Amygdala (tissue), 56 donors: ENCODE measurements at regions not wholly inside any gene's neighbourhood (a gene's known extent, or its start where the extent isn't known, plus 50 kb on each side); places are given as distances from the start of the nearest gene placed in this dataset.
"Not testable (repeated sequence)": the region's sequence is repeated elsewhere in the genome, so short reads cannot be mapped to it uniquely, and the experiment has no call there.

Source experiments
- DNase-seq, 56 donors: peaks; one replicate each; lab custom pipeline; 2025; lab: John Stamatoyannopoulos, UW

DNA sequence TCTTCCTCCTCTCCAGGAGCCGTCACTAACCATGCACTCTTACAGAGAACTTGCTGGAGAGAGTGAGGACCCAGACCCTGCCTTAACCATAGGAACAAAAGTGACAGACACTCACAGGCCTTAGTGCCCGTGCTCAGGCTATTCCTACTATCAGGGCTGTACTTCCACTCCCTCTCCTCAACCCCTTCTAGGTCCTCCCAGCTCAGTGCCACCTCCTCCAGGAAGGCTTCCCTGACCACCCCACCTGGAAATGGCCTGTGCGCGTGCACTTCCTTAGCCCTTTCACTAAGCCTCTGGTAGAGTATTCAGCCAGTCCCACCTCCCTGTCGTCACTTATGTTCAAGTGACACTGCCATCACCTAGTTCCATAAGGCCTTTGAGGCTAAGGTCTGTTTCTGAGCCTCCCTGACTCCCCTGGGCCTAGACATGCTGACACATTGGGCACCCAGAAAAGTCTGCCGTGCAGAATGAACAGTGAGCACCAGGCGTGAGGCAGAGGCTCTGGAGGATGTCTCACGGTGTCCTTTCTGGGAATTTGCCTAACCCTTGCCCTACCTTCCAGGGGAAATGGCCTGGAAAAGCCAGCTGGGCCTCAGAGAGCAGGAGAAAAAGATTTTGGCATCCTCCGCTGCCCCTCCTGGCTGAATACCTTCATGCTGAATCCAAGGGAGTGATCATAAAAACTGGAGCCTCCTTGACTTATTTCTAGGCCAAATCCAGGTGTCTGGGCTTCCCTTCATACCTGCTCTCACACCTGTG, 108.6 kb upstream of the SMAD3 start:
- no peak for DNase-seq

DNA sequence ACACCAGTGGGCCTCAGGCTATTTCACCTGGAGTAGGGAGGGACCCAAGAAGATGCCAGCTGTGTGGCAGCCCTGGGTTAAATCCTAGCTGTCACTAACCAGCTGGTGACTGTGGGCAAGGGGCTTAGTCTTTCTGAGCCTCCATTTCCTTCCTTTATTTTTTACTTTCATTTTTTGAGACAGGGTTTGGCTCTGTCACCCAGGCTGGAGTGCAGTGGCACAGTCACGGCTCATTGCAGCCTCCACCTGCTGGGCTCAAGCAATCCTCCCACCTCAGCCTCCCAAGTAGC, 108.0 kb upstream of the SMAD3 start:
- no peak for DNase-seq

DNA sequence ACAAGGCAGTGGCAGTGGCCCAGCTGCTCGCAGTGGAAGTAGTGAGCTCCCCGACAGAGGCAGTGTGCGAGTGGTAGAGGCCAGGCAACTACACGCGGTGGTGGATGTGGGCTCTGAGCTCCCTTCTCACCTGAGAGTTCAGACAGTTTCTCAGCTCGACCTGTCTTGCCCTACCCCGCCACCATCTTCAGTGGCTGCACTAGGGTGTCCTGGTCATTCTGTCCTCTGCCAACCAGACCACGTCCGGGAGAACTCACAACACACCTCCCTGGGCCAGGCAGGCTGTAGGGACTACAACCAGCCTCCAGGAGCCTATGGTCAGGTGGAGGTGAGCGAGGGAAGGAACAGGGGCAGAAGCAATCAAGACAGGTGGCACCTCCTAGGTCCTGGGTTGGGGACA, 106.3 kb upstream of the SMAD3 start:
- no peak for DNase-seq

DNA sequence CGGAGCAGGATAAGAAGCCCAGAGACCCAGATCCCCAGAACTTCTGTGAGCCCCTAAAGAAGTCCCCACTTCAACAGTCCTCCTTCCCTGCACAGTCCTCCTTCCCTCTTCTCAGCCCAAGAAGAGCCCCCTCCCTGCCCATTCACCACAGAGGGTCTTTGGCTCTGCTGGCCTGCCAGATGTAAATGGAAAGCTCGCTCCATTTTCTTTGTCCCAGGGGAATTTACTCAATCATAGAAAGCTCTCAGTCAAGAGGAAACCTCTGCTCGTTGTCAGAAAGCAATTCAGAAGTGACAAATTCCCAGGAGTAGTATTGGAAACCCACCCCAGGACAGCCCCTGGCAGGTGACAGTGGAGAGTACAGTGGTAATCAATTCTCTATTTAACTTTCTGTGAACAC, 105.5 kb upstream of the SMAD3 start:
- DNase-seq, result no peak

DNA sequence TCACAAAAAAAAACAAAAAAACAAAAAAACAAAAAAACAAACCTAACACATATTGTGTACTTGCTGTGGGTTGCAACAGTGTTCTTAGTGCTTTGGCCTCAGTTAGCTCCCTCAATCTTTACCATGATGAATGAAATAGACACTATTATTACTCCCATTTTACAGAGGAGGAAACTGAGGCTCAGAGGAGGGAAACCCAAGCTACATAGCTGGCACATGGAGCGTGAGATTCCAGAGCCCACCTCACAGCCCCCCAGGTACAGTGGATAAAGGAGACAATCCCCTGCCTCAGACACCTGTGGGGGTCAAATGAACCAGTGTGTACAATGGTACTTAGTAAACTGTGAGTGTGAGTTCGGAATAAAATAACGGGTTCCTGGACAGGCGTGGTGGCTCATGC, 104.9 kb upstream of the SMAD3 start:
- no peak for DNase-seq

DNA sequence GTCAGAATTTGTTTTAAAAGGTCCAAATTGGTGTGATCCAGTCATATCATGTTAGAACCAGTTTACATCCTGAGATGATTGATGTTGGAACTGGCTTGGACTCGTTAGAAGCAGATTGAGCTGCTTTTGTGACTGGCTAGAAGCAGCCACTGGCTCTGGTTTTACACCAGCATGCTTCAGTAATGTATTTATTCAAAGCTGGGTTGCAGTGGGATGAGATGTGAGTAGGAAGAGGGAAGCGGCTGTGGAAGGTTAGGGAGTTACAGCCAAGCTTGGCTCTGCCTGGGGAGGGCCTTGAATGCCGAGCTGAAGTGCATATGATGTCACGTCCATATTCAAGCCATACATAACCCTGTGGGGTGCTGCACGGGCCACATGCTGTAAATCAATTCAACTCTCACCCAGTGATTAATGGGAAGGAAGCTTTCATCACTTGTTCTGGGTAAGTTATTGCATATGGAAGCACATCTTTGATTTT, 104.0 kb upstream of the SMAD3 start:
- DNase-seq, result no peak

DNA sequence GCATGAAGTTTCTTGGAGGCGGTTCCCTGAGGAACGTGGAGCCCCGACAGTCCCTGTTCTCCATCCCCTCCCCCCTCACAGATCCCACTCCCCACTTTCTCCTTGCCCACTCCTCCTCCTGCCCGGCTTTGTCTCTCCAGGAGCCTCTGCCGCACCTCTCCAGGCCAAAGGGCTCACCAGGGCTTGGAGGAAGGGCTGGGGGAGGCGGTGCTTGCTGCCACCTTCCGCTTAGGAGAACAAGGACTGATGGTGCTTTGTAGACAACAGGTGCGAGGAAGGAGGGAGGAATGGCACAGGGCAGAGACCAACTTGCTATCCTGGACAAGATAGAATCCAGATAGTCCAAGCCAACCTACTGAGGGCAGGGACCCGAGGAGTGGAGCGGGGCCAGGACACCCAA, 103.5 kb upstream of the SMAD3 start:
- no peak for DNase-seq

DNA sequence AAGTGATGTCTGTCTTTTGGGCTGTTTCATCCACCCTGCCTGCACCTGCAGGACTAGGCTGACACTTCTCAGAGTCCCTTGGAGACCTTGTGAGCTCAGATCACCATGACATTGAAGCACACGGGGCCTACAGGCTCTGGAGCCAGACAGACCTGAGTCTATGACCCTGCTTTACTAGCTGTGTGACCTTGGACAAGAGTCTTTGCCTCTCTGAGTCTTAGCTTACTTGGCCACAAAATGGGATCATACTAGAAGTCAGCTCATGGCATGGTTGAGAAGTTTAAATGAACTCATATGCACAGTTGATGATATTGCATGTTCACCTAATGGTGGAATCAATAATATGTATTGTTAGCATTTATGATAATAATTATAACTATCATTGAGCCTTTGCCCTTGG, 102.9 kb upstream of the SMAD3 start:
- no peak for DNase-seq

DNA sequence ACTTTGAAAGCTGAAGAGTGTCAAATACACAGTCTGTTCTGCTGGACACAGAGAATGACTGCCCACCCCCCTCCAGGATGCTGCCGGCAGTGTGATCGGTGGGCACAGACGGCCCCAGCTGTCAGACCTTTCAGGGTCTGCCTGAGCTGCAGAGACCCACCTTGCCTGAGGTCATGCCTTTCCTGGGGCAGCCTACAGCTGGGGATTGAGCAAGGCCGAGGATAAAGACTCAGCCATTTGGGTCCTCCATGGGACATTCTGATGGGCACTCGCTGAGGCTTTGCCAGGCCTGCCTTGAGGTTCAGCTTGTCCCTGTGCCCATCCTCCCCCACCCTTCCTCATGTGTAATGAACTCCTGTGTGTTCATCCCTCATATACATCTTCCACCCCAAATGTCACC, 102.3 kb upstream of the SMAD3 start:
- DNase-seq, result no peak

DNA sequence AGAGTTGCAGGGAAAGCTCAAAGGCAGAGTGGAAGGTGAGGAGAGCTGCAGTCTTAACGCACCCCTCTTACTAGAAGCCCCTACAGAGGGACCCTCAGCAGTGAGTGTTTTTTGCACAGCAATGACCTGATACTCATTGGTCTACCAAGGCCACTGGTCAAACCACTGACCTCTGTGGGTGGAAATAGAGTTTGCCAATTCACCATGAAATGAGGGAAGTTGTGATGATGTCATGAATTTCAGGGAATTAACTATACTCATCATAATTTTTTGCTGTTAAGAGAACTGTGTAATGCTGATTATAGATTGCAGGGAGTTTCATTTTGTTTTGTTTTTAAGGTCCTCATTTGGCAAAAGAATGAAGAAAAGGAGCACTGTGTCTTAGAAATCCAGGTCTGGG, 101.7 kb upstream of the SMAD3 start:
- DNase-seq, result no peak

DNA sequence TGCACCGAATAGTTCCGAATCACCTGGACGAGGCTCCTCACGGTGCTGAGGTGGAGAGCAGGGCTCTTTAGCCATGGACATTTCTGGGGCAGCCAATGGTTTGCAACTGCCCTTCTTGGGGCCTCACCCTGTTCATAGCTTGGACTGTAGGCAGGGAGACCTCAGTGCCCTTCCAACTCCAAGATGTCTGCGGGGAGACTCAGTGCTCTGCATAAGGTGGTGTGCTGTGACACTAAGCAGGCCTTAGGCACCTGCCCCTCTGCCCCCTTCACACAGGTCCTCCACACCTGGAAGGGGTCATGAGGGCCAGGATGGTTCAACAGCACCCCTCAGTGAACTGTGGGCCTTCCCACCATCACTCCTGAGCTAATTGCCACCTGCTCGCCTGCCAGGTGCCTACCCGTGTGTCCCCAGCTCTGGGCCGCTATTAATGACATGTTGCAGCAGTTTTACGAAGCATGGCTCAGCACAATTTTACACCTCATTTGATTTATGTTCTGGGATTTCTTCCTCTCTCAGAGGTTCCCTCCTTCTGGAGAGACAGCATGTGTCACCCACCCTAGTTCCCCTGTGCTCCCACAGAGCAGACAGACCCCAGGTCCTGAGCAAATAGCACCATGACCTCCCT, 101.2 kb upstream of the SMAD3 start:
- DNase-seq, result no peak

DNA sequence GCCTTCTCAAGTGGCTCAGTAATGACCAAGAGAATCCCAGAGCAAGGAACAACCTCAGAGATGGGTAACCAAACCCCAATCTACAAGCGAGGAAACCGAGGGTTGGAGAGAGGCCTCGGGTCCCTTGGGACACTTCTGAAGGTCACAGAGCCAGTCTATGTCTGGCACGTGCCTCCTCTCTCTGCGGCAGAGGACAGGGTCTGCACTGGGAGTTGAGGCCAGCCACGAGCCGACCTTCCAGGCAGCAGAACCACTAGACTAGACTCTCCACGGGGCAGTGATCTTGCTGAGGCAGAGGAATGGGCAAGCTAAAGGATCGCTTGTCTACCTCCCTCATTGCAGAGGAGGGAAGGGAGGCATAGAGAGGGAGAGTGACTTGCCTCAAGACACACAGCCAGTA, 100.6 kb upstream of the SMAD3 start:
- no peak for DNase-seq

DNA sequence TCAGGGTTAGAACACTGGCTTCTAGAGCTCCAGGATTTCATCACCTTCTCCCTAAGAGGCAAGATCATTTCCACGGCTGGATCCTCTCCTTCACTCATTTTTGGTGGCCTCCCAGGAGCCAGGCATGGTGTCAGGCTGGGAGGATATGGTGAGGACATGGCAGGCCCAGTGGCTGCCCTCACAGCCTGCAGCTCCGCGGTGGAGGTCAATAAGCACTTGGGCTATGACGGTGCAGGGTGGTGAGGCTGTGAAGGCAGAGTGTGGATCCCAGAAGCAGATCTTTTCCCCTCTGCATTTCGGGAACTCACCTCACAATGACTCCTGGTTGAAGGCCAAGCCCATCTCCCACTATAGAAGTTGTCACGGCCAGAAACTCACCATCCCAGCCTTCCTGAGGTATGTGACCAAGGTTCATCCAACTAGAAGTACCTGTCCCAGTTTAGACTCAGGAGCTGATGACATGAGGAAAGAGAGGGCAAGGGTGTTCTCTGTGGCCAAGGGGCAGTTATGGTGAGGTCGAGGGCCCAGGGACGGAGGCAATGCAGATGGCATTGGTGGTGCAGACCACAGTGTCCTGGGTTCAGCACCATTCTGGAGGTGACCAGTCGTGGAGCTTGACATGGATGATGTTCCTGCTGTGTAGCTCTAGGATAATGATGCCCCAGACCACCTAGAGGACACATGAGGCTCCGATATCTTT, 100.1 kb upstream of the SMAD3 start:
- no peak for DNase-seq

DNA sequence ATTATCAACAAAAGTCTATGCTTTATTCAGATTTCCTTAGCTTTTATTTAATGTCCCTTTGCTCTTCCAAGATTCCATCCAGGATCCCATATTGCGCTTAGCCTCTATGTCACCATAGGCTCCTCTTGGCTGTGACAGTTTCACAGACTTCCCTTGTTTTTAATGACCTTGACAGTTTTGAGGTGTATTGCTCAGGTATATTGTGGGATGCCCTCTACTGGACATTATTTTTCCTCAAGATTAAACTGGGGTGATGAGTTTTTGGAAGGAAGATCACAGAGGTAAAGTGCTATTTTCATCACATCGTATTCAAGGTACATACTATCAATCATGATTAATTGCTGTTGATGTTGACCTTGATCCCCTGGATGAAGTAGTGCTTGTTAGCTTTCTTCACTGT, 99.1 kb upstream of the SMAD3 start:
- no peak for DNase-seq

DNA sequence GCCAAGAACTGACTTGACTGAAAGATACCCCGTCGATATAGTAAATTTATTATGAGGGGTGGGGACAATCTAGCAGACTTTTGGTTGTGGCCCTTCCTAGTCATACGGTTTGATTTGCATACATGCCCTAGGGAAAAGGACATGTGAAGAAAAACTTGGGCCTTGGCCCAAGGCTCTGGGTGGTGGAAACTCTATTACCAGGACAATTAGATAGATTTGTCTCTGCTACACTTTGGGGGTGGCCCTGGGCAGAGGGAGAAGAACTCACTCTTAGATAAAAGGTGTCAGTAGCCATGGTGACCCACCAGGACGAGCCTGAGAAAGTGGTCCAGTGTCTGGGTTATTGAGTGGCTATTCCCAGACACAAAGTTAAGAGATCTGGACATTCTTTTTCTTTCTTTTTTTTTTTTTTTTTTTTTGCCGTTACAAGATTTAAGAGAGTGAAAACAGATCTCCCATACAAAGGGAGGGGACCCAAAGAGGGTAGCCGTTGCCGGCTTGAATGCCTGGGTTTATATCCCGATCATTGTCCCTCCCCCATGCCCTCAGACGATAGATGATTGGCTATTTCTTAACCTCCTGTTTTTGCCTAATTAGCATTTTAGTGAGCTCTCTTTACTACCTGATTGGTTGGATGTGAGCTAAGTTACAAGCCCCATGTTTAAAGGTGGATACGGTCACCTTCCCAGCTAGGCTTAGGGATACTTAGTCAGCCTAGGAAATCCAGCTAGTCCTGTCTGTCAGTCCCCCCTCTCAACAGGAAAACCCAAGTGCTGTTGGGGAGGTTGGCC, 96.4 kb upstream of the SMAD3 start:
- no peak for DNase-seq

DNA sequence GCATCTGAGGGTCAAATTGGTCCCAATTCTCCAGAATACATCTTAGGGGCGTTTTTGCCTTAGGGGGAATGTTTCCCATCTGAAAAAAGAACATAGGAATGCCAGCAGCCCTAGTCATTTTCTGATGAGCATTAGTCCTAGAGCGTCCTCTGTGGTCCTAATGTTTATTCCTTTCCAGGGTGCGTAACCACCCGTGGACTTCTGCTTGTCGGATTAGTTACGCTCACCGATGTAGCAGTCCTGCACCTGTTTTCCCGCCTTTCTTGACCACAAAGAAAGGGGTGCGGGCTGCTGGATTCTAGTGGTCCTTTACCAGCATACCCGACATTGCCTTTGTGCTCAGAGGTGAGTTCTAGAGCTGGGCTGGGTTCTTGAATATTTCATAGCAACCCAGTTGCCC, 91.3 kb upstream of the SMAD3 start:
- not testable (repeated sequence) for DNase-seq

DNA sequence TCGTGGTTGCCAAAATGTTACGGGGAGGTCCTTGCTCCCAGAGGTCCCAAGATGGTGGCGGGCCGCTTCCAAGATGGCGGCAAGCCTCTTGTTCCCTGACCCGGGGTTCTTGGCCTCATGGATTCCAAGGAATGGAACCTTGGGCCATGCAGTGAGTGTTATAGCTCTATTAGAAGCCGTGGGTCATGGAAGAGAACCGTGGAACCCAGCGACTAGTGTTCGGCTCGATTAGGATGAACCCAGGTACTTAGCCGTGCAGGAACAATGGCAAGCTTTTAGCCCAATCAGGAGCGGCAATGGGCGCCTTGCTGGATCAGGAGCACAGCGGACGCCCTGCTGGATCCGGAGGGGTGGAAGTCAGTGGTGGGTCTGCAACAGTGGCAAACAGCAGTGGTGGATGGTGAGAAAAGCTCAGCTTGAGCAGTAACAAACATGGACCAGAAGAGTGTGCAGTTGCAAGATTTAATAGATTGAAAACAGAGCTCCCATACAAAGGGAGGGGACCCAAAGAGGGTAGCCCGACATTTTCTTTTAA, 89.2 kb upstream of the SMAD3 start:
- DNase-seq, result not testable (repeated sequence)

DNA sequence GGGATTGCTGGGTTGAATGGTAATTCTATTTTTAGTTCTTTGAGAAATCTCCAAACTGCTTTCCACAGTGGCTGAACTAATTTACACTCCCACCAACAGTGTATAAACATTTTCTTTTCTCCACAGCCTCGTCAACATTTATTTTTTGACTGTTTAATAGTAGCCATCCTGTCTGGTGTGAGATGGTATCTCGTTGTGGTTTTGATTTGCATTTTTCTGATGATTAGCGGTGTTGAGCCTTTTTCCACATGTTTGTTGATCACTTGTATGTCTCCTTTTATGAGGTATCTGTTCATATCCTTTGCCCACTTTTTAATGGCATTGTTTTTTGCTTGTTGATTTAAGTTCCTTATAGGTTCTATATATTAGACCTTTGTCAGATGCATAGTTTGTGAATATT, 85.1 kb upstream of the SMAD3 start:
- not testable (repeated sequence) for DNase-seq

DNA sequence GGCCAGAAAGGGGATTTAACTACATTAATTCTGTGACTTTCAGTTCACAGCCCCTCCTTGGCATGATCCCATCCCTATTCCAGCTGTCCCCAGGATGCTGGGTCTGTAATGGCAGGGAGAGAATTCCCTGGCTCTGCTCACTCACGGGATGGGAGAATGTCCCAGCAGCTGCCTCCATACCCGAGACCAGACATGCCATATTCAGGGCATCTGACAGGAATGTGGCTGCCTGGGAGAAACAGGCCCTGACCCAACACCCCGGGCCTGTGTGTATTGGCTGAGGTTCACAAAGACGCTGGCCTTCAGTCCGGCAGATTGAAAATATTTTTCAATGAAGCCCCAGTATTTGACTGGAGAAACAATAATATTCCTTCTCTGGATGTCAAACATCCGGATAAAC, 83.6 kb upstream of the SMAD3 start:
- DNase-seq, result no peak

DNA sequence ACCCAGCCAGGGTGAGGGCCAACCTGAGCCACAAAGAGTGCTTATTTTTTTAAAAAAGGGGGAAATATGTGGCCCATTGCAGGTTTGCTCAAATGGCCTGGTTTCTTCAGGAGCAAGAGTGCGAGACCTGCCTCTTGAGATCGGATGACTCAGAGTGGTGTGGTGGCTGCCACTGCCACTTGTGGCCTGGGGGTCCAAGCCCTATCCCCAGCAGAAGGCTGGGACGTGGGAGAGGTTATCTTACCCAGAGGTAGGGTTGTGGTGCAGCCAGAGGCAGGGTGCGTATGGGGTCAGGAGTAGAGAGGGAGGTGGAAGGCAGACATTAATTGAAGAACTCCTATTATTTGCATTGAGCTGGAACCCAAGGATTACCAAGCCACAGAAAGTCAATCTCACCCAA, 83.2 kb upstream of the SMAD3 start:
- DNase-seq, result no peak

DNA sequence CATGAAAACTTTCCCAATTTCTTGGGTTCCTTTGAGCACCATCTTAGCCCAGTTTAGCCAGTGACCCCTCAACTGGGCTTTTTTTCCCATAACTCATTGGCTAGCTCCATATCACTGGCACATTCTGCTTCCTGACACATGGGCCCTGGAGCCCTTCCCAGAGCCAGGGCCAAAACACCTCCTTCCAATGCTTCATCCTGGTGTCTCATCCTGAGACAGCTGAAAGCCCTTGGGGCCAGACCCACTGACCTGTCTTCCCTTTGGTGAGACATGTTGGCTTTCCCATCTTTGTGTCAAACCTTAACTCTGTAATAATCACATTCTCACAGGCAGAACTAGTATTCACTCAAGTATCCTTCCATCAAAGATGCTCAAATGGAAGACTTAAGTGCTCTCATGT, 82.6 kb upstream of the SMAD3 start:
- DNase-seq, result no peak
